ENCODE measurements at regions not wholly inside any gene's neighbourhood (a gene's known extent, or its start where the extent isn't known, plus 50 kb on each side); places are given as distances from the start of the nearest gene placed in this dataset.
A peak's percentile ranks its signal among the peaks of the same experiment; 100 is the strongest.

GRCh38 chr15:98442379-98442833, 205.9 kb upstream of the IGF1R start:
- DNase-seq (ENCODE audit: low read depth in 2 of 3, low spot score in 2 of 3): peak in 1 of 3 experiments; percentile 27

- no peak for DNase-seq (ENCODE audit: low read depth in 2 of 3, low spot score in 2 of 3)
Measured at GRCh38 chr15:98442901-98443300, 205.4 kb upstream of the IGF1R start.

GRCh38 chr15:98443526-98443925, 204.8 kb upstream of the IGF1R start:
- DNase-seq (ENCODE audit: low read depth in 2 of 3, low spot score in 2 of 3): no peak

- no peak for DNase-seq (ENCODE audit: low read depth in 2 of 3, low spot score in 2 of 3)
Measured at GRCh38 chr15:98444138-98444537, 204.2 kb upstream of the IGF1R start.

- no peak for DNase-seq (ENCODE audit: low read depth in 2 of 3, low spot score in 2 of 3)
Measured at GRCh38 chr15:98445315-98445714, 203.0 kb upstream of the IGF1R start.

GRCh38 chr15:98446083-98446482, 202.3 kb upstream of the IGF1R start:
- no peak for DNase-seq (ENCODE audit: low read depth in 2 of 3, low spot score in 2 of 3)

GRCh38 chr15:98447069-98447468, 201.3 kb upstream of the IGF1R start:
- DNase-seq (ENCODE audit: low read depth in 2 of 3, low spot score in 2 of 3): no peak

GRCh38 chr15:98451236-98451635, 197.1 kb upstream of the IGF1R start:
- no peak for DNase-seq (ENCODE audit: low read depth in 2 of 3, low spot score in 2 of 3)

GRCh38 chr15:98452238-98452637, 196.1 kb upstream of the IGF1R start:
- DNase-seq (ENCODE audit: low read depth in 2 of 3, low spot score in 2 of 3): no peak

GRCh38 chr15:98455904-98456303, 192.4 kb upstream of the IGF1R start:
- no peak for DNase-seq (ENCODE audit: low read depth in 2 of 3, low spot score in 2 of 3)

GRCh38 chr15:98476559-98476958, 171.8 kb upstream of the IGF1R start:
- DNase-seq (ENCODE audit: low read depth in 2 of 3, low spot score in 2 of 3): no peak

GRCh38 chr15:98480844-98481243, 167.5 kb upstream of the IGF1R start:
- DNase-seq (ENCODE audit: low read depth in 2 of 3, low spot score in 2 of 3): no peak

GRCh38 chr15:98483575-98484130, 164.7 kb upstream of the IGF1R start:
- no peak for DNase-seq (ENCODE audit: low read depth in 2 of 3, low spot score in 2 of 3)

- DNase-seq (ENCODE audit: low read depth in 2 of 3, low spot score in 2 of 3): no peak
Measured at GRCh38 chr15:98484914-98485313, 163.4 kb upstream of the IGF1R start.

GRCh38 chr15:98485451-98485850, 162.9 kb upstream of the IGF1R start:
- DNase-seq (ENCODE audit: low read depth in 2 of 3, low spot score in 2 of 3): no peak

- DNase-seq (ENCODE audit: low read depth in 2 of 3, low spot score in 2 of 3): no peak
Measured at GRCh38 chr15:98493966-98494511, 154.3 kb upstream of the IGF1R start.

GRCh38 chr15:98501192-98501591, 147.1 kb upstream of the IGF1R start:
- DNase-seq (ENCODE audit: low read depth in 2 of 3, low spot score in 2 of 3): no peak

GRCh38 chr15:98501632-98502031, 146.7 kb upstream of the IGF1R start:
- no peak for DNase-seq (ENCODE audit: low read depth in 2 of 3, low spot score in 2 of 3)

GRCh38 chr15:98503970-98504369, 144.4 kb upstream of the IGF1R start:
- no peak for DNase-seq (ENCODE audit: low read depth in 2 of 3, low spot score in 2 of 3)

- DNase-seq (ENCODE audit: low read depth in 2 of 3, low spot score in 2 of 3): no peak
Measured at GRCh38 chr15:98504998-98505397, 143.3 kb upstream of the IGF1R start.

GRCh38 chr15:98505611-98506031, 142.7 kb upstream of the IGF1R start:
- DNase-seq (ENCODE audit: low read depth in 2 of 3, low spot score in 2 of 3): no peak

GRCh38 chr15:98506172-98506571, 142.2 kb upstream of the IGF1R start:
- no peak for DNase-seq (ENCODE audit: low read depth in 2 of 3, low spot score in 2 of 3)

- DNase-seq (ENCODE audit: low read depth in 2 of 3, low spot score in 2 of 3): no peak
Measured at GRCh38 chr15:98506711-98507110, 141.6 kb upstream of the IGF1R start.

Measured in activated CD8-positive, alpha-beta memory T cell treated with anti-CD3 and anti-CD28 coated beads for 48 hours (primary cell).